ENCODE measurements at regions not wholly inside any gene's neighbourhood (a gene's known extent, or its start where the extent isn't known, plus 50 kb on each side); places are given as distances from the start of the nearest gene placed in this dataset.

DNA sequence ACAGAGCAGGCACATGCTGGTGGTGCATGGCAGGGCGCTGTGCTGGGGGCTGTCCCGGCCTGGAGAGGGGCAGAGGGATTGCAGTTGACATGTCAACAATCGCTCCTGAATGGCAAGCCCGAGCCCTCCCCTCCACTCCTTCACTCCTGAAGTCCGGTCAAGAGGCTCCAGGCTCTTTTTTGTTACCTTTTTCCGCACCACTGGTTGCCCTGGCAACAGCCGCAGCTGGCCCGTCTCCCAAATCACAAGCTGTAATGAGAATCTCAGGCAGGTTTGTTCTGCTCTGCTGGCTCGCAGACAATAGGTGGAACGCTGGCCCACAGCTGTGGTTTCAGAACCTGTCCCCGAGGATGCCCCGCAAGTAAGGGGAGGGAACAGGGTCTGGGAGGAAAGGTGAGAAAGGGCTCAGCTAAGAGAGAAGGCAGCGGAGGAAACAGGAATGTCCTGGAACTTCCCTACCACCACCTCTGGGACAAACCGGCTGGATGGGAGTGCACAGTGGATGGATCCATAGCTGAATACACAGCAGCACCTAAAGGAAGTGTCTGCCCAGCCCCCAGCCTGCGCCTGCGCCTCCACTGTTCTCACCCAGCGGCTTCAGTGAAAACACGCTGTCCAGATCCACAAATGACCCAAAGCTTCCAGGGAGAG is 58.9 kb downstream of the CALML3 start:
- Histone ChIP-seq H3K27me3 (ENCODE audit: insufficient read depth) (no peaks in the 10 kb centered on the region), H4K20me1 (ENCODE audit: insufficient read depth) (no peaks in the 10 kb centered on the region), H2AFZ (ENCODE audit: low read depth) (no peak overlapping the region), H3K4me2 (no peak overlapping the region), H3K27ac (ENCODE audit: low read depth in 2 of 2, low read length in 1 of 2) (peak overlapping the region in 1 of 2 experiments; percentile 60; a peak in 2 of 4 replicates), H3F3A (replicated peaks; ENCODE audit: insufficient read depth) (no peaks in the 10 kb centered on the region), H3K9me3 (no peaks in the 10 kb centered on the region; the same call in 1 of the 2 replicates), H3K36me3 (replicated peaks in 1 of 2; ENCODE audit: control insufficient read depth in 1 of 2, insufficient read depth in 2 of 2, low read length in 1 of 2) (peaks cover 0 to 3% of the 10 kb centered on the region in 2 experiments), H3K79me2 (ENCODE audit: insufficient read depth) (no peaks in the 10 kb centered on the region), H3K9me2 (no peaks in the 10 kb centered on the region), H3K4me1 (ENCODE audit: control insufficient read depth in 1 of 2, insufficient read depth in 2 of 2, low read depth in 1 of 2, low read length in 1 of 2) (peaks cover 0 to 22% of the 10 kb centered on the region in 2 experiments; a peak in 2 of 4 replicates), H3K4me3 (ENCODE audit: low read depth in 2 of 2, low read length in 1 of 2) (no peak overlapping the region), H3K9ac (no peak overlapping the region)
- WGBS (ENCODE audit: low lambda C conversion rate), result 79% methylated on average over 13 of the region's 18 CpGs
- DNase-seq, result peak; percentile 54
- ChIA-PET POLR2A (no interaction called here), CTCF (interaction anchor here (1.3 to 2.5 kb wide), 6 partner anchors 10 to 149 kb away, joined by 3 to 9 read pairs (median 4); no protein-coding TSS in a partner anchor)
- TF ChIP-seq EP300 (IDR thresholded peaks at IDR 0.05; ENCODE audit: borderline replicate concordance in 1 of 2, low read depth in 1 of 2, low read length in 1 of 2) (no peak), GABPA (IDR thresholded peaks at IDR 0.05; ENCODE audit: low read depth) (no peak), SMC3 (IDR thresholded peaks at IDR 0.05; ENCODE audit: low read depth, low read length) (no peak)

DNA sequence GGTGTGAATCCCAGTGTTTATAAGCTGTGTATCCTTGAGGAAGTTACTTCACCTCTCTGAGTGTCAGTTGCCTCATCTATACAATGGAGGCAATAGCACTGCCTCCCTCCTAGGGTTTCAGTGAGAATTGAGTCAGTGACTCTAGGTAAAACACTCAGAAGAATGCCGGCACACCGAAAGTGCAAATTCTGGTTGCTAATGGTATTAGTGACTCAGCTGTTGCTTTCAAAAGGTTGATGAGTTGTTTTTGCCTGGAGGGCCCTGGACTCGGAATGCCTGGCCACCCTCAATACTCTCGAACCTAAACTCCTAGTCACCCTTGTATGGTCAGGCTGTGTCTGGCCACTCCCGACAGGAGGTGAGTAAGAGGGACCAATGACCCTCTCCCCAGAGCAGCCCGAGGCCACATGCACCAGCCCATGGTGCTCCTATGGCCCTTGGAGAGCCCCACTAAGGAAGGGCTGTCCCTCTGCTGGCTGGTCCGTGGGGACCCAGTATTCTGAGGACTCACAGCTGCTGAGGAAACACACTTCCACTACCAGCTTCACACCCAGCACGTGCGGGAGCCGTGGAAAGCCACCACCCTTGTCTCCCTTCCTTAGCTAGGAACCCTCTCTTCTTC is 60.2 kb downstream of the CALML3 start:
- DNase-seq, result no peak
- WGBS (ENCODE audit: low lambda C conversion rate), result 61% methylated on average over 7 of the region's 10 CpGs
- H3K4me1 ChIP-seq (ENCODE audit: control insufficient read depth in 1 of 2, insufficient read depth in 2 of 2, low read depth in 1 of 2, low read length in 1 of 2), result peaks cover 0 to 22% of the 10 kb centered on the region in 2 experiments; a peak in 2 of 4 replicates
- ChIA-PET CTCF (interaction anchor here (1.3 to 2.2 kb wide), 3 partner anchors 12 to 150 kb away, joined by 3 to 5 read pairs (median 4); no protein-coding TSS in a partner anchor), POLR2A (no interaction called here)
- TF ChIP-seq FOXM1 (IDR thresholded peaks at IDR 0.05; ENCODE audit: low read depth) (no peak), FOSL2 (IDR thresholded peaks at IDR 0.05; ENCODE audit: borderline replicate concordance, low read depth) (peak; percentile 30; the same call in 1 of the 2 replicates)
- no peaks in the 10 kb centered on the region for H3K79me2 ChIP-seq (ENCODE audit: insufficient read depth)
- no peak overlapping the region for H3K4me2 ChIP-seq
- no peak overlapping the region for H3K27ac ChIP-seq (ENCODE audit: low read depth in 2 of 2, low read length in 1 of 2)
- no peak overlapping the region for H3K4me3 ChIP-seq (ENCODE audit: low read depth in 2 of 2, low read length in 1 of 2)
- no peaks in the 10 kb centered on the region for H3K27me3 ChIP-seq (ENCODE audit: insufficient read depth)
- no peak overlapping the region for H2AFZ ChIP-seq (ENCODE audit: low read depth)
- H4K20me1 ChIP-seq (ENCODE audit: insufficient read depth), result no peaks in the 10 kb centered on the region
- no peak overlapping the region for H3K9ac ChIP-seq
- no peaks in the 10 kb centered on the region for H3K9me2 ChIP-seq
- H3K36me3 ChIP-seq (replicated peaks in 1 of 2; ENCODE audit: control insufficient read depth in 1 of 2, insufficient read depth in 2 of 2, low read length in 1 of 2), result peaks cover 0 to 3% of the 10 kb centered on the region in 2 experiments
- H3K9me3 ChIP-seq, result no peaks in the 10 kb centered on the region; the same call in 1 of the 2 replicates
- H3F3A ChIP-seq (replicated peaks; ENCODE audit: insufficient read depth), result no peaks in the 10 kb centered on the region

DNA sequence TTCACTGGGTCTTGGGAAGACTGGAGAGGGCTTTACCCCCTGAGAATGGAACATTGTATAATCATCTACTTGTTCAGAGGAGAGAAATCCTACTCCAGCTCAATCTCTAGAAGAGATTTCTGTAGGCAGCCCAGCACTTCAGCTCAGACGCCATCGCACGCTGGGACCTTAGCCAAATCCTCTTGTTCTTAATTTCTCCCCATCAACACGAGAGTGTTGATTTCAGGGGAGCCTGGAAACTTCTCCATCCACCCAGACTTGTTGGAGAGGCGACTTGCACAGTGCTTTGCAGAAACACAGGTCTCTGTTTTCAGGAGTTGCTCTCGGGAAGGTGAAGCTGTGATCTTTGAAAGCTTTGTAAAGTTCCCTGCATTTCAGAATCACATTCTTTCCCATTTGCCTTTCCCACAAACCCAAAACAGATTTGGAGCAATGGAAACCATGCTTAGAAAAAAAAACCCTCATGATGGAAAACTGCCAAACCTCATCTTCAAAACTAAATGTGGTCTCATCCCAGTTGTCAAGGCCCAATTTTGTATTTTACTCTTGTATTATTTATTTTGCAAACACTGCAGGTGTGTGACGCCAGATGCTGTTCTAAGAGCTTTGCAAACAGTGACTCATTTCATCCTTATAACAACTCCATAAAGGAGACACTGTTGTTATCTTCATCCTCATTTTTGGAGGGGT is 60.9 kb downstream of the CALML3 start:
- no peak for DNase-seq
- TF ChIP-seq, protein P1, sequence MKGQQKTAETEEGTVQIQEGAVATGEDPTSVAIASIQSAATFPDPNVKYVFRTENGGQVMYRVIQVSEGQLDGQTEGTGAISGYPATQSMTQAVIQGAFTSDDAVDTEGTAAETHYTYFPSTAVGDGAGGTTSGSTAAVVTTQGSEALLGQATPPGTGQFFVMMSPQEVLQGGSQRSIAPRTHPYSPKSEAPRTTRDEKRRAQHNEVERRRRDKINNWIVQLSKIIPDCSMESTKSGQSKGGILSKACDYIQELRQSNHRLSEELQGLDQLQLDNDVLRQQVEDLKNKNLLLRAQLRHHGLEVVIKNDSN (IDR thresholded peaks at IDR 0.05; ENCODE audit: borderline replicate concordance, low read depth), result no peak
- TF ChIP-seq ELF1 (IDR thresholded peaks at IDR 0.05) (no peak), MEF2A (IDR thresholded peaks at IDR 0.05; ENCODE audit: borderline replicate concordance, low read depth) (no peak), TCF12 (IDR thresholded peaks at IDR 0.05) (no peak), POLR2AphosphoS5 (IDR thresholded peaks at IDR 0.05; ENCODE audit: low read depth, low read length) (no peak), RCOR1 (IDR thresholded peaks at IDR 0.05; ENCODE audit: low read length) (no peak), NFIC (IDR thresholded peaks at IDR 0.05; ENCODE audit: borderline replicate concordance) (no peak), FOXM1 (IDR thresholded peaks at IDR 0.05; ENCODE audit: low read depth) (no peak), RAD21 (IDR thresholded peaks at IDR 0.05; ENCODE audit: low read length) (no peak), RFX5 (IDR thresholded peaks at IDR 0.05; ENCODE audit: low read length) (no peak), RXRA (IDR thresholded peaks at IDR 0.05; ENCODE audit: borderline replicate concordance, low read depth) (no peak), TEAD4 (IDR thresholded peaks at IDR 0.05; ENCODE audit: borderline replicate concordance, insufficient read depth) (no peak), EZH2phosphoT487 (IDR thresholded peaks at IDR 0.05; ENCODE audit: borderline replicate concordance, low read depth) (no peak), SIN3A (IDR thresholded peaks at IDR 0.05; ENCODE audit: borderline replicate concordance, low read depth, low read length) (no peak)
- TF ChIP-seq, protein P2, sequence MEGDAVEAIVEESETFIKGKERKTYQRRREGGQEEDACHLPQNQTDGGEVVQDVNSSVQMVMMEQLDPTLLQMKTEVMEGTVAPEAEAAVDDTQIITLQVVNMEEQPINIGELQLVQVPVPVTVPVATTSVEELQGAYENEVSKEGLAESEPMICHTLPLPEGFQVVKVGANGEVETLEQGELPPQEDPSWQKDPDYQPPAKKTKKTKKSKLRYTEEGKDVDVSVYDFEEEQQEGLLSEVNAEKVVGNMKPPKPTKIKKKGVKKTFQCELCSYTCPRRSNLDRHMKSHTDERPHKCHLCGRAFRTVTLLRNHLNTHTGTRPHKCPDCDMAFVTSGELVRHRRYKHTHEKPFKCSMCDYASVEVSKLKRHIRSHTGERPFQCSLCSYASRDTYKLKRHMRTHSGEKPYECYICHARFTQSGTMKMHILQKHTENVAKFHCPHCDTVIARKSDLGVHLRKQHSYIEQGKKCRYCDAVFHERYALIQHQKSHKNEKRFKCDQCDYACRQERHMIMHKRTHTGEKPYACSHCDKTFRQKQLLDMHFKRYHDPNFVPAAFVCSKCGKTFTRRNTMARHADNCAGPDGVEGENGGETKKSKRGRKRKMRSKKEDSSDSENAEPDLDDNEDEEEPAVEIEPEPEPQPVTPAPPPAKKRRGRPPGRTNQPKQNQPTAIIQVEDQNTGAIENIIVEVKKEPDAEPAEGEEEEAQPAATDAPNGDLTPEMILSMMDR (IDR thresholded peaks at IDR 0.05), result no peak

More for the DNA sequence above, 60.9 kb downstream of the CALML3 start:
- WGBS (ENCODE audit: low lambda C conversion rate), result 79% methylated on average over 7 of the region's 7 CpGs
- POLR2A ChIA-PET, result no interaction called here
- CTCF ChIA-PET, result interaction anchor here (1.9 to 2.2 kb wide), 2 partner anchors 37 kb away, joined by 5 to 6 read pairs; no protein-coding TSS in a partner anchor
- H3K79me2 ChIP-seq (ENCODE audit: insufficient read depth), result no peaks in the 10 kb centered on the region
- no peak overlapping the region for H3K4me2 ChIP-seq
- no peak overlapping the region for H2AFZ ChIP-seq (ENCODE audit: low read depth)
- no peaks in the 10 kb centered on the region for H3F3A ChIP-seq (replicated peaks; ENCODE audit: insufficient read depth)
- H3K27me3 ChIP-seq (ENCODE audit: insufficient read depth), result no peaks in the 10 kb centered on the region
- no peak overlapping the region for H3K27ac ChIP-seq (ENCODE audit: low read depth in 2 of 2, low read length in 1 of 2)
- H3K4me3 ChIP-seq (ENCODE audit: low read depth in 2 of 2, low read length in 1 of 2), result no peak overlapping the region
- no peaks in the 10 kb centered on the region for H4K20me1 ChIP-seq (ENCODE audit: insufficient read depth)
- H3K9me2 ChIP-seq, result no peaks in the 10 kb centered on the region
- peaks cover 0 to 3% of the 10 kb centered on the region in 2 experiments for H3K36me3 ChIP-seq (replicated peaks in 1 of 2; ENCODE audit: control insufficient read depth in 1 of 2, insufficient read depth in 2 of 2, low read length in 1 of 2)
- H3K4me1 ChIP-seq (ENCODE audit: control insufficient read depth in 1 of 2, insufficient read depth in 2 of 2, low read depth in 1 of 2, low read length in 1 of 2), result peaks cover 0 to 23% of the 10 kb centered on the region in 2 experiments; a peak in 2 of 4 replicates
- no peak overlapping the region for H3K9ac ChIP-seq
- no peaks in the 10 kb centered on the region; the same call in 1 of the 2 replicates for H3K9me3 ChIP-seq
